Thoracic aorta (tissue), 2 donors: ENCODE measurements at regions not wholly inside any gene's neighbourhood (a gene's known extent, or its start where the extent isn't known, plus 50 kb on each side); places are given as distances from the start of the nearest gene placed in this dataset.

Experiments used
- ATAC-seq: fragments of 150-250 bp; one replicate; pipeline ENCODE4 v1.8.0; 2017; ENCODE audit warnings: low read depth; ENCODE audit not compliant: insufficient number of reproducible peaks, low FRiP score
- DNase-seq: peaks from one replicate; pipeline ENCODE4 v3.0.0-alpha.2; 2020; ENCODE audit warnings: low spot score
- H3K27ac ChIP-seq, 2 donors: fragments of 200-600 bp; sonication (generic); 1 replicate in 1 of 2; 2 replicates in 1 of 2; pipeline ENCODE4 v1.5.1; 2016; ENCODE audit warnings: mild to moderate bottlenecking in 2 of 2, moderate library complexity in 2 of 2
- H3K27me3 ChIP-seq: fragments of 200-600 bp; sonication (generic); replicated peaks from 2 replicates; pipeline ENCODE4 v1.6.0; 2016; ENCODE audit warnings: mild to moderate bottlenecking; ENCODE audit not compliant: insufficient read depth
- H3K36me3 ChIP-seq: fragments of 200-600 bp; sonication (generic); one replicate; pipeline ENCODE4 v1.5.1; 2016
- H3K4me1 ChIP-seq, 2 donors: fragments of 200-600 bp; sonication (generic); 1 replicate in 1 of 2; 2 replicates in 1 of 2; pipeline versions ENCODE4 v1.5.1 to v1.6.0; 2016; ENCODE audit warnings: low read depth in 2 of 2, mild to moderate bottlenecking in 1 of 2; ENCODE audit not compliant: control insufficient read depth in 1 of 2
- H3K4me3 ChIP-seq: fragments of 200-600 bp; sonication (generic); 2 replicates; pipeline ENCODE4 v1.5.1; 2016; ENCODE audit warnings: mild to moderate bottlenecking
- H3K9me3 ChIP-seq: fragments of 200-600 bp; sonication (generic); 2 replicates; pipeline ENCODE4 v1.5.1; 2016
- TF ChIP-seq, protein P1 (sequence below): fragments of 200-600 bp; sonication (generic); IDR thresholded peaks from one replicate; pipeline ENCODE4 v1.5.1; 2019; ENCODE audit warnings: antibody characterized with exemption

DNA sequence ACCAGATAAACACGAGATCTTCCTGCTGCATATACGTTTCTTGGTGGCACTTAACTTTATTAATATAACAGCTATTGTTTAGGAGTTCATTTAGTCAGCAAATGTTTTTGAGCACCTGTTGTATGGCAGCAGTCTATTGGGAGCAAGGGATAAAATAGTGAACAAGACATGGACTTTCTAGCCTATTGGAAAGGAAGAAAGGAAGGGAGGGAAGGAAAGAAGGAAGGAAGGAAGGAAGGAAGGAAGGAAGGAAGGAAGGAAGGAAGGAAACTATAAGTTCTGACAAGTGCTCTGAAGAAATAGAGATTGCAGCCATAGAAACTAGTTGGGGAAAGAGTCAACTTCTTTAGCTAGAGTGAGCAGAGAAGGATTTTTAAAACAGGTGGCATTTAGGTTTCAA, 149.1 kb upstream of the STARD13 start:
- no peaks in the 10 kb centered on the region for H3K36me3 ChIP-seq
- no peaks in the 10 kb centered on the region for H3K9me3 ChIP-seq
- ATAC-seq (no peak), DNase-seq (no peak)
- no peak overlapping the region for H3K4me3 ChIP-seq
- H3K27me3 ChIP-seq = no peaks in the 10 kb centered on the region
- H3K27ac ChIP-seq = no peak overlapping the region
- TF ChIP-seq, protein P1, sequence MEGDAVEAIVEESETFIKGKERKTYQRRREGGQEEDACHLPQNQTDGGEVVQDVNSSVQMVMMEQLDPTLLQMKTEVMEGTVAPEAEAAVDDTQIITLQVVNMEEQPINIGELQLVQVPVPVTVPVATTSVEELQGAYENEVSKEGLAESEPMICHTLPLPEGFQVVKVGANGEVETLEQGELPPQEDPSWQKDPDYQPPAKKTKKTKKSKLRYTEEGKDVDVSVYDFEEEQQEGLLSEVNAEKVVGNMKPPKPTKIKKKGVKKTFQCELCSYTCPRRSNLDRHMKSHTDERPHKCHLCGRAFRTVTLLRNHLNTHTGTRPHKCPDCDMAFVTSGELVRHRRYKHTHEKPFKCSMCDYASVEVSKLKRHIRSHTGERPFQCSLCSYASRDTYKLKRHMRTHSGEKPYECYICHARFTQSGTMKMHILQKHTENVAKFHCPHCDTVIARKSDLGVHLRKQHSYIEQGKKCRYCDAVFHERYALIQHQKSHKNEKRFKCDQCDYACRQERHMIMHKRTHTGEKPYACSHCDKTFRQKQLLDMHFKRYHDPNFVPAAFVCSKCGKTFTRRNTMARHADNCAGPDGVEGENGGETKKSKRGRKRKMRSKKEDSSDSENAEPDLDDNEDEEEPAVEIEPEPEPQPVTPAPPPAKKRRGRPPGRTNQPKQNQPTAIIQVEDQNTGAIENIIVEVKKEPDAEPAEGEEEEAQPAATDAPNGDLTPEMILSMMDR = no peak
- peaks cover 0 to 5% of the 10 kb centered on the region in 2 donors for H3K4me1 ChIP-seq

DNA sequence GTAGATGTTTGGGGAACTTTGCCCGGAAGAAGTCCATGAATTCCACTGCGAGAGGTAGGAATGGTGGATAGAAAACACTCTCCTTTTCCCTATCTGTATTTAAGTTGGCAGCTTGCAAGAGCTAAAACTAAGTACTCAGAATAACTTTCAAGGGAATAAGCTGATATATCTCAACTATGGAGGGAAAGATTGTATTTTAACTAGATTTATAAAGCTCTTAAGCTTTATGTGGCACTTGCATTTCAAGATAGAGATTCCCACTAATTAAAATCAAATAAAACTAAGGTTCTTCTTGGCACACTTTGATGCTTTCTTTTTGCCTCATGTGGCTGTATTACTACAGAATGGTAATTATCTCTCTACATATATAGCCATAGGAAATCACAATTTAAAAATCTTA, 149.7 kb upstream of the STARD13 start:
- DNase-seq (no peak), ATAC-seq (no peak)
- H3K27ac ChIP-seq = no peak overlapping the region
- H3K36me3 ChIP-seq = no peaks in the 10 kb centered on the region
- H3K4me1 ChIP-seq = peaks cover 0 to 5% of the 10 kb centered on the region in 2 donors
- TF ChIP-seq, protein P1 = no peak
- no peaks in the 10 kb centered on the region for H3K9me3 ChIP-seq
- H3K4me3 ChIP-seq = no peak overlapping the region
- H3K27me3 ChIP-seq = no peaks in the 10 kb centered on the region

DNA sequence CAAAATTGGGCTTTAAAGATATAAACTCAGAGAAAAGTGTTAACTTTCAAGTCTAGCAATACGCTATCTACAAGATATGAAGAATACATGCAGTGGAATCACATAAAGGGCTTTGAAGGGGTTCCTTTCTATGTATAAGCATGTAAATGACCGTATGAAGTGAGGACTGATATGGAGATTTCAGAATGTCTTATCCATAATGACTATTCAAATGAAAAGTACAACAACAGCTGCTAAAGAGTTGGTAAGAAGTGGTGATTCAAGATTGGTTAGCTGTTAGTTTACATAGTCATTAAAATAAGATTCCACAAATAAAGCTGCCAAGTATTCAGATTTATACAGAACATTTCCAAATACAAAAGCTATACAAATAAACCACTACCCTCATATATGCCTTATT, 153.4 kb upstream of the STARD13 start:
- H3K27me3 ChIP-seq = no peaks in the 10 kb centered on the region
- peaks cover 0 to 5% of the 10 kb centered on the region in 2 donors for H3K4me1 ChIP-seq
- H3K27ac ChIP-seq = no peak overlapping the region
- H3K9me3 ChIP-seq = no peaks in the 10 kb centered on the region
- H3K4me3 ChIP-seq = no peak overlapping the region
- TF ChIP-seq, protein P1 = no peak
- ATAC-seq = no peak
- H3K36me3 ChIP-seq = no peaks in the 10 kb centered on the region
- DNase-seq = no peak

DNA sequence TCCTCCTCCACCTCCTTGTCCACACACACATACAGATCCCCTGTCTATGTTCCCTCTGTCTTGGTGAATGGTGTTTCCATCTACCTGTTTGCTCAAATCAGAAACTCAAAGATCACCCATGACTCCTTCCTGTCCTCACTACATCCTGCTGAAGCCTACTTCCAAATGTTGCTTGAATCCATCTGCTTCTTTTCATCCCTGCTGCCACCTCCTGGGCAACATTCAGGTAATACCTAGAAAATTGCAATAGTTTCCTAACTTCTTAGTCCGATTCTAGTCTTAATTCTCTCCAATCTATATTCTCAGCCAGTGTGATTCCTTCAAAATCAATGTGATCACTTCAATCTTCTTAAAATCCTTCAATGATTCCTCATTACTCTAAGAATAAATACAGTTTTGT, 155.5 kb upstream of the STARD13 start:
- Histone ChIP-seq H3K4me3 (no peak overlapping the region), H3K4me1 (peaks cover 0 to 8% of the 10 kb centered on the region in 2 donors), H3K9me3 (no peaks in the 10 kb centered on the region), H3K36me3 (no peaks in the 10 kb centered on the region), H3K27me3 (no peaks in the 10 kb centered on the region), H3K27ac (no peak overlapping the region)
- no peak for ATAC-seq
- TF ChIP-seq, protein P1 = no peak
- DNase-seq = no peak

DNA sequence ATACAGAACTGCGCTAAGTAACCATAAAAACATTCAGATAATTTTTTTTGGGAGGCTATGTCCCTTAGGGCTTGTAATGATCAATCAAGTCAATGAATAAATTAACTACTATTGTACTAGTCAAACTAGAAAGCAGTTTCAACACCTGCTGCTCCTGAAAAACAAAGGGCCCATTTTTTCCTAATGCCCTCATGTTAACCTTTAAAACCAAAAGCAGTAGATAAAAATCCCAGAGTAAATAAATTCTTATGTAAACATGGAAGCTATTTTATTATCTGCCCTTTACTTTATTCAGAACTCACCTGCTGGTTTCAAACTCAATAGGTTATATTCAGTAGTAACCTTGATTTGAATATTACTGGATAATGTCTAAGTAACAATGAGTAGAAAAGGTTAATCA, 159.5 kb upstream of the STARD13 start:
- no peaks in the 10 kb centered on the region for H3K27me3 ChIP-seq
- no peak overlapping the region for H3K27ac ChIP-seq
- TF ChIP-seq, protein P1 = no peak
- H3K4me1 ChIP-seq = peaks cover 0 to 8% of the 10 kb centered on the region in 2 donors
- DNase-seq = no peak
- H3K9me3 ChIP-seq = no peaks in the 10 kb centered on the region
- H3K36me3 ChIP-seq = no peaks in the 10 kb centered on the region
- H3K4me3 ChIP-seq = no peak overlapping the region
- ATAC-seq = no peak
